GM23248 (cell line): ENCODE measurements at regions not wholly inside any gene's neighbourhood (a gene's known extent, or its start where the extent isn't known, plus 50 kb on each side); places are given as distances from the start of the nearest gene placed in this dataset.
"Not testable (repeated sequence)": the region's sequence is repeated elsewhere in the genome, so short reads cannot be mapped to it uniquely, and the experiment has no call there.

Experiments used
- DNase-seq: peaks from one replicate; pipeline ENCODE4 v3.0.0-alpha.2; 2015
- H2AFZ ChIP-seq: fragments of 200-600 bp; sonication (generic); 2 replicates; pipeline ENCODE4 v1.6.1; 2016; ENCODE audit warnings: antibody characterized with exemption
- H3F3A ChIP-seq: fragments of 200-600 bp; sonication (generic); 2 replicates; pipeline ENCODE4 v1.6.1; 2016; ENCODE audit warnings: mild to moderate bottlenecking, antibody characterized with exemption, mixed run types; ENCODE audit not compliant: insufficient read depth
- H3K27ac ChIP-seq: fragments of 200-600 bp; sonication (generic); 2 replicates; pipeline ENCODE4 v1.5.1; 2016; ENCODE audit warnings: mild to moderate bottlenecking
- H3K27me3 ChIP-seq: fragments of 200-600 bp; sonication (generic); replicated peaks from 2 replicates; pipeline ENCODE4 v1.6.1; 2016; ENCODE audit warnings: mild to moderate bottlenecking; ENCODE audit not compliant: insufficient read depth
- H3K36me3 ChIP-seq: fragments of 200-600 bp; sonication (generic); 2 replicates; pipeline ENCODE4 v1.6.1; 2016; ENCODE audit warnings: low read depth, mild to moderate bottlenecking
- H3K4me1 ChIP-seq: fragments of 200-600 bp; sonication (generic); 2 replicates; pipeline ENCODE4 v1.6.1; 2016; ENCODE audit warnings: mild to moderate bottlenecking; ENCODE audit not compliant: insufficient read depth
- H3K4me2 ChIP-seq: fragments of 200-600 bp; sonication (generic); one replicate; pipeline ENCODE4 v1.6.1; 2016; ENCODE audit warnings: mild to moderate bottlenecking; ENCODE audit not compliant: unreplicated experiment
- H3K4me3 ChIP-seq: fragments of 200-600 bp; sonication (generic); 2 replicates; pipeline ENCODE4 v1.5.1; 2016; ENCODE audit warnings: mild to moderate bottlenecking
- H3K79me2 ChIP-seq: fragments of 200-600 bp; sonication (generic); 2 replicates; pipeline ENCODE4 v1.6.1; 2016; ENCODE audit warnings: mild to moderate bottlenecking; ENCODE audit not compliant: insufficient read depth
- H3K9ac ChIP-seq: fragments of 200-600 bp; sonication (generic); 2 replicates; pipeline ENCODE4 v1.6.1; 2016; ENCODE audit warnings: mild to moderate bottlenecking
- H3K9me2 ChIP-seq: fragments of 200-600 bp; sonication (generic); 2 replicates; pipeline ENCODE4 v1.6.1; 2016; ENCODE audit warnings: mixed run types, mild to moderate bottlenecking, moderate library complexity; ENCODE audit not compliant: insufficient read depth
- H3K9me3 ChIP-seq: fragments of 200-600 bp; sonication (generic); one replicate; pipeline ENCODE4 v1.6.1; 2017; ENCODE audit warnings: low read depth
- H4K20me1 ChIP-seq: fragments of 200-600 bp; sonication (generic); 2 replicates; pipeline ENCODE4 v1.6.0; 2016; ENCODE audit not compliant: insufficient read depth
- EZH2 ChIP-seq: fragments of 200-600 bp; sonication (generic); IDR thresholded peaks from 2 replicates; pipeline ENCODE4 v1.6.1; 2018; ENCODE audit warnings: antibody characterized with exemption, mild to moderate bottlenecking; ENCODE audit not compliant: insufficient read depth, poor library complexity, severe bottlenecking
- EZH2phosphoT487 ChIP-seq: fragments of 200-600 bp; sonication (generic); IDR thresholded peaks from 2 replicates; pipeline ENCODE4 v1.6.1; 2018; ENCODE audit warnings: antibody characterized with exemption, moderate library complexity, mild to moderate bottlenecking, low read depth; ENCODE audit not compliant: insufficient read depth
- WGBS, 2 experiments: methylation state at CpG; one replicate each; pipeline ENCODE4 v1.1.6; 2015 to 2017; ENCODE audit warnings: low lambda C conversion rate in 2 of 2, low coverage in 1 of 2; ENCODE audit errors: missing lambda C conversion rate in 2 of 2; 5-methylcytosine and 5-hydroxymethylcytosine counted together
- in situ Hi-C: fragments of 300-500 bp; cut with MboI; formaldehyde crosslinking; loops from 2 replicates; pipeline ENCODE4 v1.15.0; 2020

DNA sequence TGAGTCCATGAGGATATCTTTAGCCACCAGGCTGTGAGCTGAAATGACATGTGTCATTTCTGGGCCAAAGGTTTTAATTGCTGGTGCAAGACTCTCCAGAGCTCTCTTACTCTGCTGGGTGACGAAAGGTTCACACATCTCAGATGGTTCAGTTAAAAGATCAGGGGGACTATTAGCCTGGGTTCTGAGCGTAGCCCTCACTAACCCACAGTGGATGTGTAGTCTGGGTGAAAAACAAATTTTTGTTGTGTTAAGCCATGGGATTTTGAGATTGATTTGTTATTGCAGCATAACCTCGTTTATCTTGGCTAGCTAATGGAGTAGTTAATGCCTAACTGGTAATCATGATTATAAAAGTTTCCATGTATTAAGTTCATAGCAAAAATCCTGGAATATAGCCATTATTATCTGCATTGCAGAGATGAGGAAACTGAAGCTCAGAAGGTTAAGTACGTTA, 251.5 kb downstream of the RMST start:
- WGBS, 2 experiments = 5 to 11% methylated on average over 4 of the region's 4 CpGs
- no peaks in the 10 kb centered on the region for H4K20me1 ChIP-seq
- no peaks in the 10 kb centered on the region for H3F3A ChIP-seq
- H3K79me2 ChIP-seq = no peaks in the 10 kb centered on the region
- no peaks in the 10 kb centered on the region for H3K36me3 ChIP-seq
- in situ Hi-C loops = no loop called here
- H3K9ac ChIP-seq = no peak overlapping the region
- H3K4me2 ChIP-seq = no peak overlapping the region
- TF ChIP-seq EZH2phosphoT487 = no peak
- TF ChIP-seq EZH2 = no peak
- no peak overlapping the region for H3K27ac ChIP-seq
- no peak overlapping the region for H2AFZ ChIP-seq
- H3K9me3 ChIP-seq = no peaks in the 10 kb centered on the region
- H3K9me2 ChIP-seq = no peaks in the 10 kb centered on the region
- H3K4me3 ChIP-seq = no peak overlapping the region
- no peaks in the 10 kb centered on the region for H3K4me1 ChIP-seq
- no peak for DNase-seq
- no peaks in the 10 kb centered on the region for H3K27me3 ChIP-seq

DNA sequence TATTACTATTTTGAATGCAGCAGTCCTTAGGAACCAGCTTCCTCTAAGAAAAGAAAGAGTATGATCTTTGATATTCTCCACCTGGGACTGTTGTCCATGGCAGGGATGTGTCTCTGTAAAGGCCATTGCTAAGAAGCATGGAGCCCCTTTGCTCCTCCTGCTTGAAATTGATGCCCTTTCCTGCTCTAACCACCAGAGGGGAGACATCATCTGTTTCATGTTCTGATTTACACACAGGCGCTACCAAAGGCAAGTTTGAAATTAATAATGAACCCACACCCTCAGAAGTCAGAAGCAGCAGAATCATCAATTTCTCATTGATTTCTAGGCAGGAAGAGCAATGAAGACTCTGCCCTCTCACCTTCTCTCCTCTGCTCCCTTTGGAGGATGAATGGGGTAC, 253.8 kb downstream of the RMST start:
- 28 to 33% methylated on average over 1 of the region's 1 CpG for WGBS, 2 experiments
- in situ Hi-C loops = no loop called here
- DNase-seq = no peak
- no peaks in the 10 kb centered on the region for H4K20me1 ChIP-seq
- H3K27me3 ChIP-seq = no peaks in the 10 kb centered on the region
- no peaks in the 10 kb centered on the region for H3F3A ChIP-seq
- H3K4me1 ChIP-seq = no peaks in the 10 kb centered on the region
- H2AFZ ChIP-seq = no peak overlapping the region
- H3K79me2 ChIP-seq = no peaks in the 10 kb centered on the region
- no peak overlapping the region for H3K4me3 ChIP-seq
- H3K9ac ChIP-seq = no peak overlapping the region
- no peak overlapping the region for H3K4me2 ChIP-seq
- no peak overlapping the region for H3K27ac ChIP-seq
- H3K9me3 ChIP-seq = no peaks in the 10 kb centered on the region
- H3K36me3 ChIP-seq = no peaks in the 10 kb centered on the region
- no peaks in the 10 kb centered on the region for H3K9me2 ChIP-seq
- TF ChIP-seq EZH2 (no peak), EZH2phosphoT487 (no peak)

DNA sequence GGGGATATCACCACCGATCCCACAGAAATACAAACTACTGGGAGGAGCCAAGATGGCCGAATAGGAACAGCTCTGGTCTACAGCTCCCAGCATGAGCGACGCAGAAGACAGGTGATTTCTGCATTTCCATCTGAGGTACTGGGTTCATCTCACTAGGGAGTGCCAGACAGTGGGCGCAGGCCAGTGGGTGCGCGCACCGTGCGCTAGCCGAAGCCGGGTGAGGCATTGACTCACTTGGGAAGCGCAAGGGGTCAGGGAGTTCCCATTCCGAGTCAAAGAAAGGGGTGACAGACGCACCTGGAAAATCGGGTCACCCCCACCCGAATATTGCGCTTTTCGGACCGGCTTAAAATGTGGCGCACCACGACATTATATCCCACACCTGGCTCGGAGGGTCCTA, 261.2 kb downstream of the RMST start:
- in situ Hi-C loops, H3K27me3 ChIP-seq, H3K9ac ChIP-seq, H3K36me3 ChIP-seq, H3K79me2 ChIP-seq, H3K4me2 ChIP-seq, H3K9me3 ChIP-seq, H3K9me2 ChIP-seq, DNase-seq, H3K4me3 ChIP-seq, H3F3A ChIP-seq, H2AFZ ChIP-seq, H3K27ac ChIP-seq, H4K20me1 ChIP-seq, H3K4me1 ChIP-seq: not testable (repeated sequence)
- 79% methylated on average over 22 of the region's 22 CpGs for whole genome bisulfite sequencing, 2 experiments

DNA sequence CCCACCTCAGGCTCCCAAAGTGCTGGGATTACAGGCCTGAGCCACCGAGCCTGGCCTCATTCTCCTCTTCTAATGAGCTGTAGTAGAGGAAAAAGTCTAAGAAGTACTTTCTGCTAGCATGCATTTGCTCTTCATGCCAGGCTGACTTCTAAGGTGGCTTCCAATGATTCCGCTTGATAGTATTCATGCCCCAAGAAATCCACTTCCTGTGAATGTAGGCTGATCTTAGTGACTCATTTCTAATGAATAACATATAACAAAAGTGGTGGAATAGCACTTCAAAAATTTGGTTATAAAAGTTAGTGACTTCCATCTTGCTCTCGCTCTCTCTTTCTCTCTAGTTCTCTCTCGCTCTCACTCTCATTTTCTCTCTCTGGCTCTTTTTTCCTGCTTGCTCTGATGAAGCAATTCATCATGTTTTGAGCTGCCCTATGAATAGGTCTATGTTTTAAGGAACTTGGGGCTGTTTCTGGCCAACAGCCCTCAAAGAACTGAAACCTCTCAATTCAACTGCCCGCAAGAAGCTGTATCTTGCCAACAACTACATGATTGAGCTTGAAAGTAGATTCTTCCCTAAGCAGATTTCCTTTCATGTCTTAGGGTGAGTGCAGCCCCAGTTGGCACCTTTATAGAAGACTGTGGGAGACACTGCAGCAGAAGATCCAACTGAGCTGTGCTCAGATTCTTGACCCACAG, 282.9 kb downstream of the RMST start:
- TF ChIP-seq EZH2phosphoT487 (no peak), EZH2 (no peak)
- Histone ChIP-seq H3K79me2 (no peaks in the 10 kb centered on the region), H3K4me2 (no peak overlapping the region), H3K4me3 (no peak overlapping the region), H2AFZ (no peak overlapping the region), H3K9me3 (no peaks in the 10 kb centered on the region), H3K4me1 (no peaks in the 10 kb centered on the region), H3K9me2 (no peaks in the 10 kb centered on the region), H3K27me3 (no peaks in the 10 kb centered on the region), H3K36me3 (no peaks in the 10 kb centered on the region), H3K27ac (no peak overlapping the region), H4K20me1 (no peaks in the 10 kb centered on the region), H3F3A (no peaks in the 10 kb centered on the region), H3K9ac (no peak overlapping the region)
- 36 to 37% methylated on average over 5 of the region's 5 CpGs for WGBS, 2 experiments
- in situ Hi-C loops = no loop called here
- DNase-seq = no peak

DNA sequence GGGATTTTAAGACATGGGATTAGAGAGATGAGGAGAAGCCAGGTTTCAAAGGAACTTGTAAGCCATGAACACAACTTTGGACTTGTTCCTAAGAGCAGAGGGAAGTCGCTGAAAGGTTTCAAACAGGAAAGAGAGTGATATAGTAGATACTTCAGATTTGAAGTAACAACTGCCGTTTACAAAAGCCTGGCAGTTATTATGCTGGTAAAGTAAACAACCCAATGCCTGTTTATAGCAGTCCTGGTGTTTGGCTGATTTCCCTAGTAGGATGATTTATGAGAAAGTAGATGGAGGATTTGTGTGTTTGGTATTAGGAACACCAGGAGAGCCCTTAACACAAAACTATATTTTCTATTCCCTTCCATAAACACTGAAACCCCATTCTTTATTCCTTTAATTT, 285.7 kb downstream of the RMST start:
- H3F3A ChIP-seq = no peaks in the 10 kb centered on the region
- no peaks in the 10 kb centered on the region for H4K20me1 ChIP-seq
- WGBS, 2 experiments = 4 to 18% methylated on average over 2 of the region's 2 CpGs
- no peak for DNase-seq
- H3K9ac ChIP-seq = no peak overlapping the region
- H3K27ac ChIP-seq = no peak overlapping the region
- H3K4me2 ChIP-seq = no peak overlapping the region
- H2AFZ ChIP-seq = no peak overlapping the region
- H3K79me2 ChIP-seq = no peaks in the 10 kb centered on the region
- in situ Hi-C loops = no loop called here
- no peaks in the 10 kb centered on the region for H3K4me1 ChIP-seq
- no peaks in the 10 kb centered on the region for H3K9me3 ChIP-seq
- no peaks in the 10 kb centered on the region for H3K9me2 ChIP-seq
- TF ChIP-seq EZH2 = no peak
- no peak for TF ChIP-seq EZH2phosphoT487
- no peaks in the 10 kb centered on the region for H3K36me3 ChIP-seq
- no peaks in the 10 kb centered on the region for H3K27me3 ChIP-seq
- H3K4me3 ChIP-seq = no peak overlapping the region
